GM18907 (cell line): ENCODE measurements at regions not wholly inside any gene's neighbourhood (a gene's known extent, or its start where the extent isn't known, plus 50 kb on each side); places are given as distances from the start of the nearest gene placed in this dataset.
A peak's percentile ranks its signal among the peaks of the same experiment; 100 is the strongest.

ENCODE experiments used
- ATAC-seq: cut with Tn5 transposase; IDR thresholded peaks from one replicate; pipeline ENCODE4 v1.9.1; 2021; ENCODE audit warnings: mild to moderate bottlenecking, moderate library complexity; ENCODE audit not compliant: unreplicated experiment

DNA sequence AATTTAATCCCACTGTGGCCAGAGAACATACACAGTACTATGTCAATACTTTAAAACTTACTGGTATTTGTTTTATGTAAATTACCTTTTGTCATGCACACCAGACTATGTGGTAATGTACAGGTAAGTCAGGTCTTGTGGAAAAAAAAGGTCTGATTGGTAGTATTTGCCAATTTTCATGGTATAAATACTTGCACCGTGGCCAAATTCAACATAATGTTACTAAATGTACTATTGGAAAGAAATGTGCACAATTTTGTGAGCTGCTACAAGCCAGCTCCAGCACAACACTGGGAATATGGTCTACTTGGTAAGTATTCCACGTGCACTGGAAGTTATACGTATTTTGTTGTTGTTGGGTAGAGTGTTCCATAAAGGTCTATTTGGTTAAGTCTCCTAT lies 392.5 kb downstream of the RPS24 start:
- ATAC-seq = no peak

GRCh38 chr10:78427497-78428031 lies 393.9 kb downstream of the RPS24 start:
- no peak for ATAC-seq

- ATAC-seq = no peak
Observed at GRCh38 chr10:78428579-78428978, 394.9 kb downstream of the RPS24 start.

- no peak for ATAC-seq
Observed at GRCh38 chr10:78429984-78430383, 396.3 kb downstream of the RPS24 start.

GRCh38 chr10:78432583-78432982 lies 398.9 kb downstream of the RPS24 start:
- no peak for ATAC-seq

GRCh38 chr10:78433076-78433595 lies 399.5 kb downstream of the RPS24 start:
- ATAC-seq = no peak

DNA sequence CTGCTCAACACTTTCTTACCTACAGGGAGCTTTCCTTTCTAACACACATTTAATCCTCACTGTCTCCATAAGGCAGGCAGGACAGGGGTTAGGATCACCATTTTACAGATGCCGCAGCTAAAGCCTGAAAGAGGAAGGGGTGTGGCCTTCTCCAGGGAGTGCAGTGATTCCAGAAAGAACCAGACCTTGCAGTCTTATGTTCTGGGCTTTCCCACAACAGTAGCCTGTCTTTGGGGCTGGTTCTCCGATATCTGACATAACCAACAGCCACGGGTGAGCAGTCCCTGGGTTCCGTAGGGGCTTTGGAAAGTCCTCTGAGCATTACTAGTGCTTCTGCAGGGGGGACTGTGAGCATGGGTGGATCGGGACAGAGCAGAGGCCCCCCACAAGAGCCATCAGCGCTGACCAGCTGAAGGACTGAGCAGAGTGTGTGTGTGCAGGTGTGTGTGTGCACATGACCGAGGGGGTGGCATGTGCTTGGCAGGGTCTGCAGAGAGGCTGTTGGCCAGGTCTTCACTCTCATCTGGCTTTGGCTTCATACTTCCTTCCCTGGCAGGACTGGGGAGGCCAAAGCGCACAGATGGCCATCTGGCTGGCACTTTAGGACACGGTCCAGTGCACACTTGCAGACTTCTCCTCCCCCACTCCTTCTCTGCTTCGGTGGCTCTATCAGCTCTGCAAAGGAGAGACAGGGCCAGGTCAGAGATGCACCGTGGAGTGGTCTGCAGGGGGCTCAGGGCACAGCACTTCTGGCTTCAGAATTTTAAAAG lies 400.3 kb downstream of the RPS24 start:
- ATAC-seq = no peak

GRCh38 chr10:78434886-78435285 lies 401.2 kb downstream of the RPS24 start:
- ATAC-seq = no peak

DNA sequence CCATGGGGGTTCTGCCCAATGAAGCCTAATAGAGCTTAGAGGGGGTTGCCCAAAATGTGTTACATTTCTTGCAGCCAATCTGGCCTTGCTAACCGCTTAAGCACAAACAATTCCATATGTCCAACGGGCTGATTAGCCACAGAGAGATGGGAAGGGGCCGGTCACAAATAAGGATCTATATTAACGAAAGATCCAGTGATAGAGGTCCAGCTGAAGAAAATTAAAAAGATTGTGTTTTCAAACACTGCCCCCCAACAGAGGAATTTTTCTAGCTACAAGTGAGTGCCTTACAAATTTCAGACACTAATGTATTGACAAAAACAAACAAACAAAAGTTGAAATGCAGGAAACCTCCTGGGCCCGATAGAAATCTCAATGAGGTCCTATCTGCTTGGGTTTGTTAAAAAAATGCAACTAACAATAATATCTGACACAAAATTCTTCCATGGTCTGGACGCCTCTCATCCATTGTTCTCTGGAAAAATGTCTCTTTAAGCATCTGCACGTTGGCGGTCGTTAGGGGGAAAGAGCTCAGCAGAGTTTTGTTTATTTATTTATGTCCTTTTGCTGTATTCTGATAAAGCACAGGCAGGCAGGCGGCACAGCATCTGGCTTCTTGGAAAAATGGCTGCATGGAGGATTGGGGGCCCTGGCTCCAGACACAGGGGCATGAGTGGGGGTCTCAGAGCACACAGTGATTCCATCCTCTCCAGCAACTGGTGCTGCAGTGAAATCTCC lies 402.0 kb downstream of the RPS24 start:
- no peak for ATAC-seq

DNA sequence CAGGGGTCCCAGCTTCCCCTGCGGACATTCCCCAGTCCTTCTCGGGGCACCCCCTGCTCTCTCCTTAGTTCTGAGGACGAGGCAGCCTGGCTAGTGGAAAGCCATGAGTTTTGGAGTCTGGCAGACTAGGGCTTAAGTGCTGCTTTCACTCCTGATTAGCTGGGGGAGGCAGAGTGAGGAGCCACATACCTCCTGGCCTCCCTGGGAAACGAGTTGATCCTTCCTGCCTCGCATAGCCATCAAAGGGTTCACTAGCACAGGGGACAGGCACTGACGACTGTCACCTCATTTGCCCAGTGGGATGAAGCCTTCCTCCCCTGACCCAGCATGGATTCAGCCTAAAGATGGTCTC lies 402.5 kb downstream of the RPS24 start:
- ATAC-seq = no peak

DNA sequence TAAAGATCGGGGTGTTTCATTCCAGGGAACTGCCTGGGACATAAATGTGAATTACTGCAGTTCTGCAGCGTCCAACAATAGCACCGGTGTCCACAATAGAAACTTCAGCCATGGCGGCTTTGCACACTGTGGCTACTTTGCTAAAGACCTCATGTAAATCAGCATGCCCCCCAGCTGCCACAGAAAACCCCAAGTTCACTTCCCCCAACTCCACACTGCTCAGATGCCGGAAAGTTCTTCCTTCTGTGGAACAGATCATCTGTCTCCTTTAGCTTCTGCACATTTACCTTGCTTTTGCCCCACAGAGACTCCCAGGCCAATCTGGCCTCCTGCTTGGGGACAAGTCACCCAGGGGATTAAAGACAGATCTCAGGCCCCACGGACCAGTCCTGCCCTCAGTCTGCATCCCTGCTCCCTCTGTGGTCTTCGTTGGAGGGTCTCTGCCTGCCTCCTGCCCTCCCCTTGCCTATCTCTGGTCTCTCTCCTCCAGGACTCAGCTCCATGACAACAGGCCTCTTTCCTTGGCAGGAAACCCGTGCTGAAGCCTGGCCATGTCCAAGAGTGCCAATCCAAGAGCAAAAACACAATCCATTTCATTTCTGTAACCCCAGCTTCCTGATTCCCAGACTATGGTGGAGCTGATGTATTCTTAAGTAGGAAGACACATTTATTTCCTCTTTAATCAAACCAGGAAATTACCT lies 403.2 kb downstream of the RPS24 start:
- no peak for ATAC-seq

DNA sequence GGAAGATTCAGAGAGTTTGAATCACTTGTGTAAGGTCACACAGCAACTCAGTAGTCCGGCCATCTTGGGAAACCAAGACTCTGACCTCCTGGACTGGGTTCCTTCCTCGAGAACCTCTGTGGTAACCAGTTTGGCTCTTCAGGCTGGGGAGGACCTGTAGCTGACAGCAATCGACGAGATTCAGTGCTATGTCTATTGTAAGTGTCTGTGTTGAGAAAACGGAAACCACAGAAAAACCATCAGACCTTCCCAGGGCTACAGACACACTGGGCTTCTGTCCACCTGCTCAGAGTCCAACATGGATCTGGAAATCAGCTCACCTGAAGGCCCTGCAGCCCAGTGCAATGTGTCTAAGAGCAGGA lies 403.7 kb downstream of the RPS24 start:
- peak; percentile 68 for ATAC-seq

GRCh38 chr10:78437998-78438906 lies 404.6 kb downstream of the RPS24 start:
- ATAC-seq = peak; percentile 78

DNA sequence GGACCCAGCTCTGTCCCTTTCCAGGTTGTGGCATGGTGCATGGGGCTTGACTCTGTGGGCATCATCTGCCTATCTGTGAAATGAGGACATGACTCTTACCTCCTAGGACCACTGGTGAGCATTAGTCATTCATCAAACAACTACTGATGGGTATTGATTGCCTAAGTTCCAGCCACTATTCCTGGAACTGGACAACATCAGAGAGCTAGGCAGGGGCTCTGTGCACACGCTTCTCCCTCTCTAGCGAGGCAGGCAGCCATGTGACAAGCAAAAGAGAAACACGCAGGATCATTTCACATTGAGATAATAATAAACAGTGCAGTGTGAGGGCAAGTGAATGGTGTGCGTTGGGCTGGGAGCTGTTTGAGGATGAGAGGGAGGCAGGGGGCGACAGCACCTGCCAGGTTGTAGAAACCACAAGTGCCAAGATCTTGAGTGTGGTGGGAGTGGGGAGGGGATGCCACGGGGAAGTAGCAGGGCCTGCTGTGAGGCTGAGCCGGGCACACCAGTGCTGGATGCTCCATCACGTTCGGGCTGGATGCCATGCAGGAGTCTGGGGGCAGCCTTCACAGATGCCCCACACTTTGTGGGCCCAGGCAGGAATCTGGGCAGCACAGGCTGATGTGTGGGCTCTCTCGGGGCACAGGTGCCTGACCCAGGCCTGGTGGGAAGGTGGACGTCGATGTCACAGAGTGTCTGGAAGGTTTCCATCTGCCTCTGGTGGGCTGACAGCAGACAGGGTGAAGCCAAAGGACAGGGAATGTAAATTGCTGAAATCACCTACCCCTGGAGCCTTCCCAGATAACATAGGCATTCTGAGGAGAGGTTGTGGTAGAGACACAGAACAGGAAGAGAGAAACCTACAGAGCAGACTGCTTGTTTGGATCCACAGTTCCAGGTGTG lies 405.5 kb downstream of the RPS24 start:
- no peak for ATAC-seq

- no peak for ATAC-seq
Observed at GRCh38 chr10:78441010-78441409, 407.3 kb downstream of the RPS24 start.

GRCh38 chr10:78441694-78442093 lies 408.0 kb downstream of the RPS24 start:
- ATAC-seq = no peak

DNA sequence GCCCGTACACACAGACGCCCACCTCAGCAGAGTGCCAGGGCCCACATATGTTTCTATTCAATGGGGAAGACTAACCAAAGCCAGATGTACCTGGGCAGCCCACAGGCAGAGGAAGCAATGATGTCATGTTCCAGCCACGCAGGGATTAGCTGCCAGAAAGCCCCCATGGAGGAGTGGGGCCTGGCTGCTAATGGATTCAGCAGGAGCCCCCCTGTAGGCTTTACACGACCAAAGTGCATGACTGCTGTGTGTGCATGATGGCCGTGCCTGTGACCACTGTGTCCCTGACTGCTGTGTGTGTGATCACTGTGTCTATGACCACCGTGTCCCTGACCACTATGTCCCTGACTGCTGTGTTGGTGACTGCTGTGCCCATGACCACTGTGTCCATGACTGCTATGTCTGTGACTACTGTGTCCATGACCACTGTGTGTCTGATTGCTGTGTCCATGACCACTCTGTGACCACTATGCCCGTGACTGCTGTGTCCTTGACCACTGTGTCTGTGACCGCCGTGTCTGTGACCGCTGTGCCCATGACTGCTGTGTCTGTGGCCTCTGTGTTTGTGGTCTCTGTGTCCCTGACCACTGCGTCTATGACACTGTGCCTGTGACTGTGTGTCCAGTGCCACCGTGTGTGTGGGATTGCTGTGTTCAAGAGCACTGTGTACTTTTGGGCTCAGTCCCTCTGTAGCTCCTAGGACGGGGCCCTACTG lies 409.3 kb downstream of the RPS24 start:
- no peak for ATAC-seq

GRCh38 chr10:78443900-78444571 lies 410.4 kb downstream of the RPS24 start:
- ATAC-seq = no peak
